Choroid plexus epithelial cell (primary cell): ENCODE measurements at regions not wholly inside any gene's neighbourhood (a gene's known extent, or its start where the extent isn't known, plus 50 kb on each side); places are given as distances from the start of the nearest gene placed in this dataset.

Source experiments
- DNase-seq: peaks from one replicate; pipeline ENCODE4 v3.0.0-alpha.2; 2010; ENCODE audit warnings: low read depth
- H3K4me3 ChIP-seq: 2 replicates; pipeline ENCODE4 v1.5.1; 2011; ENCODE audit warnings: low read depth, mild to moderate bottlenecking, control low read depth, low read length, moderate library complexity
- CTCF ChIP-seq: conservative IDR thresholded peaks from 2 replicates; pipeline ENCODE4 v1.5.1; 2011; ENCODE audit warnings: low read depth, mild to moderate bottlenecking, control low read depth, inconsistent platforms, low read length, moderate library complexity

GRCh38 chr16:35452471-35452870, 1993.1 kb downstream of the TP53TG3F start:
- TF ChIP-seq CTCF, result no peak
- DNase-seq, result no peak
- H3K4me3 ChIP-seq, result no peak overlapping the region

- no peak for DNase-seq
- H3K4me3 ChIP-seq, result no peak overlapping the region
- TF ChIP-seq CTCF, result no peak
Measured at GRCh38 chr16:35463358-35463757, 2003.9 kb downstream of the TP53TG3F start.

- H3K4me3 ChIP-seq, result no peak overlapping the region
- DNase-seq, result no peak
- TF ChIP-seq CTCF, result no peak
Measured at GRCh38 chr16:35480361-35480760, 2020.9 kb downstream of the TP53TG3F start.

- TF ChIP-seq CTCF, result no peak
- no peak for DNase-seq
- H3K4me3 ChIP-seq, result no peak overlapping the region
Measured at GRCh38 chr16:35480988-35481387, 2021.6 kb downstream of the TP53TG3F start.

- DNase-seq, result no peak
- H3K4me3 ChIP-seq, result no peak overlapping the region
- no peak for TF ChIP-seq CTCF
Measured at GRCh38 chr16:35485915-35486314, 2026.5 kb downstream of the TP53TG3F start.

- no peak overlapping the region for H3K4me3 ChIP-seq
- no peak for DNase-seq
- no peak for TF ChIP-seq CTCF
Measured at GRCh38 chr16:35492225-35492624, 2032.8 kb downstream of the TP53TG3F start.

- no peak for TF ChIP-seq CTCF
- no peak overlapping the region for H3K4me3 ChIP-seq
- DNase-seq, result no peak
Measured at GRCh38 chr16:35497399-35497798, 2038.0 kb downstream of the TP53TG3F start.
